ENCODE measurements at regions not wholly inside any gene's neighbourhood (a gene's known extent, or its start where the extent isn't known, plus 50 kb on each side); places are given as distances from the start of the nearest gene placed in this dataset.
"Not testable (repeated sequence)": the region's sequence is repeated elsewhere in the genome, so short reads cannot be mapped to it uniquely, and the experiment has no call there.

- ATAC-seq, result no peak
- intact Hi-C loops (cut with micrococcal nuclease), result no loop called here
- no peak for DNase-seq
Observed at GRCh38 chr4:116010923-116011322, 897.5 kb upstream of the NDST4 start.

DNA sequence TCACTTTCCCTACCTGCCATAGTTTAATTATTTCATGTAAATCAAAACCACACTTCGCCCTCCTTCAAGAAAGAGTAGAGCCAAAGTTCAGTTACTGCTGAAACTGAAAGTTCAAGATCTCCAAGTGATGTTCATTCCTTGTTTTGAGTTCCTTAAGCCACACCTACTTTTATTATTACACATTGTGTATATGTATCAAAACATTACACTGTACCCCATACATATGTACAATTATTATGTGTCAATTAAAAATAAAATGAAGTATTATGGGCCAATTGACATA, 892.3 kb upstream of the NDST4 start:
- no peak for DNase-seq
- ATAC-seq, result no peak
- intact Hi-C loops (cut with micrococcal nuclease), result no loop called here

DNA sequence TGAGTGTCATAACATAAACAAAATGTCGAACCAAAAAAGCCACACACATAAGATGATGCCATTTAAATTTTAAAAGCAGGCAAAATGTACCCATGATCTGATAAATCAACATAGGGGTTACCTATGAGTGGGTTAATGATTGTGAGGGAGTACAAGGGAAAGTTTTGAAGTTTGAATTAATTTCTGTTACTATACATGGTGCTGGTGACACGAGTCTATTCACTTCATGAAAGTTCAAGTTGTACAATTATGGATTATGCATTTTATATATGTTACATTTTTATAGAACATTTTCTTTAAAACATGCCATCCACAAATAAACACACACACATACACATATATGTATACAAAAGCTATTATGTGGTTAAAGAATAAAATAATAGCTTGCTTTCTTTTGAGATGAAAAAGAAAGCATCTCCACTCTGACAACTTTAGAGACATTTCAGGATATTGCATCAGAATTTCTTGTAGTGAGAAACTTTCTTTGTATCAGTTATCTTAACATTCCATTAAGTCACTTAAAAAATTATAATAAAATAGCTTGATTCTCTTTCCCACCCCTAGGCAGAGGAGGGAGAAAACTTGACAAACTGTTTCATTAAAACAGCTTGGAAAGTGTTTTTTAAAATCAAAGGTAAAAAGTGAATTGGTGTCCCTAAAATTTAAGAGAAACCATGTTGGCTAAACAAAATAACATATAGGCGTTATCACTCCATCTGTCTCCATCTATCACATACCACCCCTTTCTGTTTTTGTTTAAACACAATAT, 891.8 kb upstream of the NDST4 start:
- DNase-seq (no peak), ATAC-seq (no peak)
- intact Hi-C loops (cut with micrococcal nuclease), result no loop called here

GRCh38 chr4:116001291-116001690, 887.9 kb upstream of the NDST4 start:
- no peak for ATAC-seq
- no peak for DNase-seq
- intact Hi-C loops (cut with micrococcal nuclease), result no loop called here

DNA sequence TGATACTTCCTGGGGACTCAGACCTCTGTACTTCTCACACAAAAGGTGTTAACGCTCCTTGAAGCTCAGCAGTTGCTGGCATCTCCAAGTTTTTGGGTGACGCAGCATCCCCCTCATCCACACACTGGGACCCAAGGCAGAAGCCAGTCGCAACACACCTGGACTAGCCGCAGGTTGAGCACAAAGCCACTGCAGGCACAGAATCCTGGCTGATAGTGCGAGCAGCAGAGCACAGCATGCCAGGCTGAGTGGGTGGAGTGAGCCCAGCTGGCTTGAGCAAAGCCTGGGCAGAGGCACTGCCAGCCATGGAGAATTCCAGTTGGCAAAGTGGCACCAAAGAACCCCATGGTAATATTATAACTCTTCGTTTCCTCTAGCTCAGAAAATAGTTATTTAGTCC, 873.2 kb upstream of the NDST4 start:
- intact Hi-C loops (cut with micrococcal nuclease), result no loop called here
- ATAC-seq (no peak), DNase-seq (no peak)

DNA sequence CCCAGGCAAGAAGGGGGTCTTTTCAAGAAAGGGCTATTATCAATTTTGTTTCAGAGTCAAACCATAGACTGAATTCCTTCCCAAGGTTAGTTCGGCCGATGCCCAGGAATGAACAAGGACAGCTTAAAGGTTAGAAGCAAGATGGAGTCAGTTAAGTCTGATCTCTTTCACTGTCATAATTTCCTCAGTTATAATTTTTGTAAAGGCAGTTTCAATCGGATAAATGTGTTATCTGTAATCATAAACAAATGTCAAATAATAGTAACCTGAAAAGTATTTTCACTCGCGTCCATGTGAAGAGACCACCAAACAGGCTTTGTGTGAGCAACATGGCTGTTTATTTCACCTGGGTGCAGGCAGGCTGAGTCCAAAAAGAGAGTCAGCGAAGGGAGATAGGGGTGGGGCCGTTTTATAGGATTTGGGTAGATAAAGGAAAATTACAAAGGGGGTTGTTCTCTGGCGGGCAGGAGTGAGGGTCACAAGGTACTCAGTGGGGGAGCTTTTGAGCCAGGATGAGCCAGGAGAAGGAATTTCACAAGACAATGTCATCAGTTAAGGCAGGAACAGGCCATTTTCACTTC, 862.1 kb upstream of the NDST4 start:
- intact Hi-C loops (cut with micrococcal nuclease); ATAC-seq; DNase-seq: not testable (repeated sequence)

- ATAC-seq (no peak), DNase-seq (no peak)
- intact Hi-C loops (cut with micrococcal nuclease), result no loop called here
Observed at GRCh38 chr4:115973768-115974167, 860.3 kb upstream of the NDST4 start.

DNA sequence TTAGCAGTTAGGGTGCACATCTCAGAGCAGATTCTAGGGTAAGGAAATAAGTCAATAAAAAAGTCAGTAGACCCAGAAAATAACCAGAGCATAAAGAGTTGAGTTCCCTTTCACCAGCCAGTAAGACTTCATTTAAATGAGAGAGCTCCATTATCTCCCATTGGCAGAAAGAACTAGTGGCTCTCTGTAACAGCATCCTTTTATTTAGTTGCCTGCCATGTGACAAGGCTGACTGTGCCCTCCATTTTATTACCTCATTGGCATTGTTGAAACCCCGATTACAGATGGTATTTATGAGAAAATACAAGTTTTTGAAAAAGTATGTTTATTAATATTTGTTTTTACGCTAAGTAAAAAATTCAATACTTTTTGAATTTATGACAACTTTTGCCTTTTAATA, 859.5 kb upstream of the NDST4 start:
- DNase-seq (no peak), ATAC-seq (no peak)
- intact Hi-C loops (cut with micrococcal nuclease), result no loop called here

- DNase-seq (no peak), ATAC-seq (no peak)
- intact Hi-C loops (cut with micrococcal nuclease), result no loop called here
Observed at GRCh38 chr4:115970859-115971258, 857.4 kb upstream of the NDST4 start.

GRCh38 chr4:115969756-115970155, 856.3 kb upstream of the NDST4 start:
- no peak for DNase-seq
- ATAC-seq, result no peak
- intact Hi-C loops (cut with micrococcal nuclease), result no loop called here

DNA sequence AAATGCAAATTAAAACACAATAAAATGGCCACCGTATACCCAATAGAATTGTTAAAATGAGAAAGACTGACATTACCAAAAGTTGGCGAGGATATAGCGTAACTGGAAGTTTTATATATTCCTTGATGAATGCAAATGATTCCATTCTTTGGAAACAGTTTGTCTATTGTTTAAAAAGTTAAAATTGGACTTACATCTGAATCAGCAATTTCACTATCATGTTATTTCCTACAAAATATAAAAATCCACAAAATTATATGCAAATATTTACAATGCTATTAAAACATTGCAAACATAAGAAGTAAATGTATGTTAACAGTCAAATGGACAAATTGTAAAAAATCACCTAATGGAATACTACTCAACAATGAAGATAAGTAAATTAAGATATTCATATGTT, 852.2 kb upstream of the NDST4 start:
- DNase-seq (no peak), ATAC-seq (no peak)
- intact Hi-C loops (cut with micrococcal nuclease), result no loop called here

DNA sequence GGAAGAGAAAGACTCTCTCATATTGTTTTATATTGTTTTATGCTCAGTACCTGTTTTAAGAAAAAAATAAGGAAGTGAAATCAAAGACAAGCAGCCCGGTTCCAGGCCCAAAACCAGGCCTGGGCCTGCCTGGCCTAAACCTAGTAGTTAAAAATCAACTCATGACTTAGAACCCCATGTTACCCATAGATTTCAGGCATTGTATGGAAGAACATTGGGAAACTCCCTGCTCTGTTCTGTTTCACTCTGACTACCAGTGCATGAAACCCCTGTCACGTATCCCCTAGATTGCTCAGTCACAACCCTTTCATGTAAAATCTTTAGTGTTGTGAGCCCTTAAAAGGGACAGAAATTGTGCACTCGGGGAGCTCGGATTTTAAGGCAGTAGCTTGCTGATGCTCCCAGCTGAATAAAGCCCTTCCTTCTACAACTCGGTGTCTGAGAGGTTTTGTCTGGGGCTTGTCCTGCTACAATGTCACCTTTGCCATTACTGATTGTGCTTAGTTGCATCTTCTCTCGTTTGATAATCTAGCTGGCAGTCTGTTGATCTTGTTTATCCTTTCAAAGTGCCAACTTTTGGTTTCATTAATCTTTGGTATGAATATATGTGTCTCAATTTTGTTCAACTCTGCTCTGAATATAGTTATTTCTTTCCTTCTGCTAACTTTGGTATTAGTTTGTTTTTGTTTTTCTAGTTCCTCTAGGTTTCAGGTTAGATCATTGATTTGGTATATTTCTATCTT, 842.8 kb upstream of the NDST4 start:
- intact Hi-C loops (cut with micrococcal nuclease); ATAC-seq; DNase-seq: not testable (repeated sequence)

GRCh38 chr4:115950806-115951205, 837.4 kb upstream of the NDST4 start:
- ATAC-seq, result no peak
- intact Hi-C loops (cut with micrococcal nuclease), result no loop called here

DNA sequence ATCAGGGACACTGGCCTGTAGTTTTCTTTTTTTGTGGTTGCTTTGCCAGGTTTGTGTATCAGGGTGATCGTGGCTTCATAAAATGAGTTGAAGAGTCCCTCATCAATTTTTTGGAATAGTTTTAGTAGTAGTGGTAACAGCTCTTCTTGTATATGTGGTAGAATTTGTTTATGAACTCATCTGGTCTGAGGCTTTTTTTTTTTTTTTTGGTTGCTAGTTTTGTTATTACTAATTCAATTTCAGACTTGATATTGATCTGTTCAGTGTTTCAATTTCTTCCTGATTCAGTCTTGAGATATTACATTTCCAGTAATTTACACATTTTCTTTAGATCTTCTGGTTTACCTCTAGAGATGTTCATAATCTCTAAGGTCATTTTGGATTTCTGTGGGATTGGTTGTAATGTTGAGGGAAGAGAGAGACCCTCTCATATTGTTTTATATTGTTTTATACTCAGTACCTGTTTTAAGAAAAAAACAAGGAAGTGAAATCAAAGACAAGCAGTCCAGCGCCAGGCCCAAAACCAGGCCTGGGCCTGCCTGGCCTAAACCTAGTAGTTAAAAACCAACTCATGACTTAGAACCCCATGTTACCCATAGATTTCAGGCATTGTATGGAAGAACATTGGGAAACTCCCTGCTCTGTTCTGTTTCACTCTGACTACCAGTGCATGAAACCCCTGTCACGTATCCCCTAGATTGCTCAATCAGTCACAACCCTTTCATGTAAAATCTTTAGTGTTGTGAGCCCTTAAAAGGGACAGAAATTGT, 836.7 kb upstream of the NDST4 start:
- ATAC-seq; DNase-seq; intact Hi-C loops (cut with micrococcal nuclease): not testable (repeated sequence)

More at GRCh38 chr4:115950806-115951205, 837.4 kb upstream of the NDST4 start:
- DNase-seq, result no peak

- intact Hi-C loops (cut with micrococcal nuclease), result no loop called here
- ATAC-seq (no peak), DNase-seq (no peak)
Observed at GRCh38 chr4:115945026-115945425, 831.6 kb upstream of the NDST4 start.

DNA sequence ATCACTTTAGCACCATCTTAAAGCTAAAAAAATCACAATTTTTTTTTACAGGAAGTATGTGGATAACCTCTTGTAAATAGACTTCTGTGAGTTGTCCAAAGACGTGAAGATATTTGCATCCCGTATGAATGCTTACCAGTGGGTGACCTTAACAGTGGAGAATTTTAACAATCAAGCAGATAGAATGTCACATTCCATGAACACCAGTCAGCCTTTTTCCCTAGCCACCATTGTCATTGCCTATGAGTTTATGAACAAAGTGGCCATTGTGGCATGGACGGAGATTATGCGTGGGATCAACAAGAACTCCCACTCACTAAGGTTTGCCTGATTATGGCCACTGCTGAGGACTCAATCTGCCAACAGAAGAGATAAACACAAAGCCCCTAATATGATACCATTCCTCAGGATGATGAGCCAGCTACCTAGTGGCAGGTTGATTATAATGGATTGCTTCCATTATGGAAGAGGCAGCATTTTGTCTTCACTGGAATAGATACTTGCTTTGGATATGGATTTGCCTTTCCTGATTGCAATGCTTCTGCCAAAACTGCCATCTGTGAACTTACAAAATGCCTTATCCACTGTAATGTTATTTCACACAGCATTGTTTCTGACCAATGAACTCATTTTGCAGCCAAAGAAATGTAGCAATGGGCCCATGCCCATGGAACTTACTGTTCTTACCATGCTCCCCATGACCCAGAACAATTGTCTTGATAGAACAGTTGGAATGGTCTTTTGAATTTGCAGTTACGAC, 830.9 kb upstream of the NDST4 start:
- intact Hi-C loops (cut with micrococcal nuclease), result no loop called here
- DNase-seq (no peak), ATAC-seq (no peak)

GRCh38 chr4:115938764-115939443, 825.5 kb upstream of the NDST4 start:
- DNase-seq (no peak), ATAC-seq (no peak)
- intact Hi-C loops (cut with micrococcal nuclease), result no loop called here

- DNase-seq, result no peak
- intact Hi-C loops (cut with micrococcal nuclease), result no loop called here
- no peak for ATAC-seq
Observed at GRCh38 chr4:115929373-115929772, 816.0 kb upstream of the NDST4 start.

- intact Hi-C loops (cut with micrococcal nuclease), result no loop called here
- no peak for ATAC-seq
- DNase-seq, result no peak
Observed at GRCh38 chr4:115927382-115927781, 814.0 kb upstream of the NDST4 start.
